Fibroblast of skin of abdomen (primary cell): ENCODE measurements at regions not wholly inside any gene's neighbourhood (a gene's known extent, or its start where the extent isn't known, plus 50 kb on each side); places are given as distances from the start of the nearest gene placed in this dataset.
"Not testable (repeated sequence)": the region's sequence is repeated elsewhere in the genome, so short reads cannot be mapped to it uniquely, and the experiment has no call there.

Experiments
- DNase-seq: peaks from one replicate; pipeline ENCODE4 v3.0.0-alpha.2; 2013

DNA sequence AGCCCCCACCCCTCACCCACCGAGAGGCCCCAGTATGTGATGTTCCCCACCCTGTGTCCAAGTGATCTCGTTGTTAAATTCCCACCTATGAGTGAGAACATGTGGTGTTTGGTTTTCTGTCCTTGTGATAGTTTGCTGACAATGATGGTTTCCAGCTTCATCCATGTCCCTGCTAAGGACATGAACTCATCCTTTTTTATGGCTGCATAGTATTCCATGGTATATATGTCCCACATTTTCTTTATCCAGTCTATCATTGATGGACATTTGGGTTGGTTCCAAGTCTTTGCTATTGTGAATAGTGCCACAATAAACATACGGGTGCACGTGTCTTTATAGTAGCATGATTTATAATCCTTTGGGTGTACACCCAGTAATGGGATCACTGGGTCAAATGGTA, 79.2 kb downstream of the PXDC1 start:
- not testable (repeated sequence) for DNase-seq

GRCh38 chr6:3671382-3671781, 80.1 kb downstream of the PXDC1 start:
- no peak for DNase-seq

GRCh38 chr6:3670356-3670755, 81.2 kb downstream of the PXDC1 start:
- no peak for DNase-seq

GRCh38 chr6:3669916-3670315, 81.6 kb downstream of the PXDC1 start:
- DNase-seq: no peak

GRCh38 chr6:3665608-3666007, 85.9 kb downstream of the PXDC1 start:
- no peak for DNase-seq

DNA sequence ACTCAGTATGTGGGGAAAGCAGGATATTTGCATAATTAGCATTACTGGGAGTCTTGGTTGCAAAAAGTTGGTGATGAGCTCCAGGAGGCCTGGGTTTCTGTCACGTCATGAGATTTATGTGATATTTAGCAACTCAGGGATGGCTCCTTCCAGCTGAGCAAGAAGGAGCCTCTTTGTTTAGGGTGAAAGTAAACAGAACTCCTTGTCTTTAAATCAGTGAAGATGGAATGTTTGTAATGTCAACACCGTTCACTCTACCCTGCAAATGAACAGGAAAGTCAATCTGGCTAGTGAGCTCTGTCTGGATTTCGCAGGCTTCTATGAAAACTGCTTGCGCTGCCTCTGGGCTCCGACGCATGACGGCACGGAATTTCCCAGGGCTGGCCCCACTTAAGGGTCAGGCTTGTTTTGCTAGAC, 86.9 kb downstream of the PXDC1 start:
- peak; percentile 38 for DNase-seq

GRCh38 chr6:3663811-3664210, 87.7 kb downstream of the PXDC1 start:
- no peak for DNase-seq

DNA sequence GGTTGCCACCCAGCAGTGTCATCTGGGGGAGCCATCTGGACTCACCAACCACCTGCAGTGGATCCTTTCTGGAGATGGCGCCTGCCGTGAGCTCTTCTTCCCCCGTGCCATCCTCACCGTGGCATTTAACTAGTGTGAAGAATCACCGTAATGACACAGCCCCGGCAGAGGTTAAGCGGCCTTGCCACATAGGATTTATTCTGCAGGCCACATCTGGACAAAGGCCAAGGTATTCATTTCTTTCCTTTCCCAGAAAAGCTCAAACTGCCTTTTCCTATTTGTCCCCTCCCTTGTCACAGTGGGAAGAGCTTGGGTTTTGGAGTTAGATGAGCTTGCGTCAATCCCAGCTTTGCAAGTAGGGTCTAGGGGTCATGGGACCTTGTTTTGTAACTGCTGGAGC, 88.4 kb downstream of the PXDC1 start:
- DNase-seq: no peak

- no peak for DNase-seq
Measured at GRCh38 chr6:3661390-3661789, 90.1 kb downstream of the PXDC1 start.

DNA sequence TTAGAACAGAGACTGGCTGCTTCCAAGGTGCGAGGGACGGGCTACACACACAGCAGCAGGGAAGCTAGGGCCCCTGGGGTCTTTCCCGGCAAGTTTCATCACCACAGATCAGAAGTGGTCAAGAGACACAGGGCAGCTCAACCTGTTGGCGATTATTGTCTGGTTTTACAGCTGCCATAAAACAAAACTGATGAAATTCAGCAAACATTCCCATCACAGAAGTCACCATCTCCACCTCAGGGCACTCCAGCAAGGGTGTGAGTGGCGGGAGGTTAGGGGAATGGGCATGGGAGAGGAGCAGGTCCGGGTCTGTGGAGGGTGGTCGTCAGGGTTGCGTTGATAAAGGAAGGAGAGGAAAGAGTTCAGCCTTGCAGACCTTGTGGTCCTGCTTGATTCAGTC, 91.0 kb downstream of the PXDC1 start:
- DNase-seq: no peak

DNA sequence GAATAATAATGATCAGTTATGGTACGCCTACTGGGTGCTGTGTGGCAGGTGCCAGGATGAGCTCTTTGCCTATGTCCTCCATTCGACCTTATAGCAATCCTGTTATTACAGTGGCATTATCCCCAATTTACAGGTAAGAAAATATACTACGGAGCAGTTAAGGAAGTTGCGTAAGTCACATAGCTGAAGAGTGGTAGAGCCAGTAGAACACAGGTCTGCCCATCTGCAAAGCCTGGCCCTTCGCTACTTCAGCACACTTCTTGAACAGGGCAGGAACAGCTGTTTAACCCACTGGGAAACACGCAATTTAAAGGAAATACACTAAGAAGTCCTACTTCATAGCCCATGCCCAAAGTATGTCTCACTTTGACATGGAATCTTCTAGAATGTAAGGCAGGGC, 91.8 kb downstream of the PXDC1 start:
- no peak for DNase-seq

GRCh38 chr6:3656076-3656475, 95.4 kb downstream of the PXDC1 start:
- DNase-seq: no peak

GRCh38 chr6:3654898-3655297, 96.6 kb downstream of the PXDC1 start:
- no peak for DNase-seq

DNA sequence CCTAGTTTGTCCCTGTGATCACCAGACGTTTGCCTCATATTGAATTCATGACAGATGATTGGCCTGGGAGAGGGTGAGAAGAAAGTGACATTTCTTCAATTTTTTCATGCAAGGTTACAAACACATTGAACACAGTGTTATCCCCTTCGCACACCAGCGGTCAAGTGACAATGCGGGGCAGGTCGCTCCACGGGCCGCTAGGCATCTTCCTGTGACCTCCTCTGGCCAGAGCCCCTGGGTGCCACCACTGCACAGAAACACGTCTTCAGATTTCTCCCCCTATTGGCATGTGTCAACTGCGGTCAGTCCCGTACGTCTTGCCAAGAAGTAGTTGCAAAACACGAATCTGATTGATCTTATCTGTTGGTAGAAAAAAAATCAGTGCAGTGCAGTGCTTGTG, 97.1 kb downstream of the PXDC1 start:
- DNase-seq: no peak

GRCh38 chr6:3653528-3654070, 97.9 kb downstream of the PXDC1 start:
- no peak for DNase-seq

DNA sequence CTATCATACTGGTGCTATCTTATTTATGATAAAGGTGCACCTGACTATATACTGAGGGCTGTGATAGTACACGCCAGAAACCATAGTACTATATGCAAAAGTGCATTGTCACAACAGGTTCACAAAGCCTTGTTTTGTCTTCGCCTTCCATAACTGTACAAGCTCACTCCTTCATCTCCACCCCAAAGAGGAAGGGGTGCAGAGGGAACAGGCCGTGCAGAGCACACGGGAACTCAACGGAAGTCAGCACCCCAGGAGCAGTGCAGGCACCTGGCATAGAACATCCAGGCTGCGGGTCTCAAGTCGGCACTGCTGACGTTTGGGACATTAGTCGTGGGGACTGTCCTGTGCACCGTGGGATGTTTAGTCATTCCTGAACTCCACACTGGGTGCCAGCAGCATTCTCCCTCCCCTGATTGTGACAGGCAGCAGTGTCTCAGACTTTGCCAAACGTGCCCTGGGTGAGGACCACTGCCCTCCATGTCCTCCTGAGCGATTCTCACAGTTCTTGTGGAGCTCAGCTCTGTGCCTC, 99.7 kb downstream of the PXDC1 start:
- DNase-seq: no peak

- no peak for DNase-seq
Measured at GRCh38 chr6:3650959-3651697, 100.4 kb downstream of the PXDC1 start.

GRCh38 chr6:3650076-3650958, 101.2 kb downstream of the PXDC1 start:
- no peak for DNase-seq

GRCh38 chr6:3648724-3649123, 102.8 kb downstream of the PXDC1 start:
- no peak for DNase-seq

- no peak for DNase-seq
Measured at GRCh38 chr6:3646616-3647362, 104.7 kb downstream of the PXDC1 start.

DNA sequence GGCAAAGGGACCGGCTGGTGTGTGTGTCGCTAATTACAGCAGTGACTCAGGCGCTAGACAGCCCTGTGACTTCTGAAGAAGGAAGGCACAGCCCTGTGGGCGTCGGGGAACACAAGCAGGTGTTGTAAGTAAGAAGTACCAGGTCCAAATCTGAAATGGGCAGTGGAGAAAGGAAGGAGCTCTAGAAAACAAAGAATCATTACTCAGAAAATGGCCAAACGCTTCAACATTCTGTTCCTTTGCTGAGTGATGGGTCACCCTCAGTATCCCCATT, 106.8 kb downstream of the PXDC1 start:
- no peak for DNase-seq

DNA sequence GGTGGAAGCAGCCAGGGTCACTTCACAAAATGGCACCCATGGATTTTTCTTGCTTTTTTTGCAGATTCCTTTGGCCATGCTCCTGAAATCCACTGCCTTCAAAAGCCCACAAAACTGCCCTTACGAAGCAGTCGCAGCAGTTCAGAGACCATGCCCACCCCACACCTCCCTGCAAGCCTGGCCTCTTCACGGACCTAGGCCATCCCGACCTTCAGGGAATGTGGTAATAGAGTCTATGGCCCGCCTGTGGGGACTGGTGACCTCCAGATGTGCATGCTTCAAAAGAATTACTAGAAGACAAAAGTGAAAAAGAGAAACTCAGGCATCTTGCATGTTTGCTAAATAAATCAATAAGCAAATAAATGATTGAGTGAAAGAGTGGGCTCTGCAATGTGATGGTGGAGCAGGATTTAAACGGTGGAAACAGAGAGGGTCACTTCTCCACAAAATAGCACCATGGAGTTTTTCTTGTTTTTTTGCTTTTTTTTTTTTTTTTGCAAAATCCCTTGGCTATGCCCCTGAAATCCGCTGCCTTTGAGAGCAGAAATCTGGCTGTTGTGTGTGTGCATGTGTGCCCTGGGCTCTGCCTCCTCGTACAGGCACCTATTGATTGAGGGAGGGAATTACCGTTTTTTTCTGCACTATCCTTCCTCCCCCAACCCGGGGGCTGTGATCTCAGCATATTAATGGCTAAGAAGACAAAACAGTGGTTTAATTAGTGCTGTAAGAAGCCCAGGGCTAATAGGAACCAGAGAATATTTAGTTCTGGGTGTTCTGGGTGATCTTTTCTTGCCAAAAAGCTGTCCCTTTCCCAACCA, 107.4 kb downstream of the PXDC1 start:
- DNase-seq: no peak
